ENCODE measurements at regions not wholly inside any gene's neighbourhood (a gene's known extent, or its start where the extent isn't known, plus 50 kb on each side); places are given as distances from the start of the nearest gene placed in this dataset.

DNA sequence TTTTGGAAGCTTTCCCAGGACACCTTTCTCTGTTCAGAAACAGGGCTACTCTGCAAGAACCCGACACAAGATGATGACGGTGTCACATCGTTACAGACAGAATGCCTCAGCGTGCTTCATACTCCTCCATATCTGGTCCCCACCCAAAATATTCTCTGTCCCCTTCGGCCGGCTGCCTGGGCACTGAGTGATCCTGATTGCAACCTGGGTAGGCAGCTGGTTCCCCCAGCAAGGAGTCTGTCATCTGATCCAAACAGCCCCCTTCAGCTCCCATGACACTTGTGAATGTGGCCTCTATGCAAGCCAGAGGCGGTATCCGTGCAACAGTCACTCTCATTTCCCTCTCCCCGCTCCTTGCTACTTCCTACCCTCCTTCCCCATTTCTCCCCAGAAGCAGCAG, 431.7 kb upstream of the B3GAT1 start:
- Histone ChIP-seq H3F3A (ENCODE audit: low read depth) (no peaks in the 10 kb centered on the region), H3K27me3 (ENCODE audit: insufficient read depth, low read length, poor library complexity, severe bottlenecking) (no peaks in the 10 kb centered on the region), H2AFZ (ENCODE audit: low read length) (no peak overlapping the region), H3K4me1 (ENCODE audit: insufficient read depth, low read length, poor library complexity, severe bottlenecking) (no peaks in the 10 kb centered on the region), H3K9me3 (ENCODE audit: insufficient read depth, low read depth, low read length) (peaks cover 42% of the 10 kb centered on the region; the same call in 1 of the 2 replicates), H3K4me3 (ENCODE audit: low read length, poor library complexity, severe bottlenecking) (no peak overlapping the region), H3K9me2 (replicated peaks; ENCODE audit: low read depth, low read length) (no peaks in the 10 kb centered on the region), H4K20me1 (ENCODE audit: insufficient read depth, low read length, poor library complexity, severe bottlenecking) (no peaks in the 10 kb centered on the region), H3K79me2 (ENCODE audit: insufficient read depth, low read length) (no peaks in the 10 kb centered on the region), H3K36me3 (ENCODE audit: insufficient read depth, low read length) (no peaks in the 10 kb centered on the region), H3K9ac (ENCODE audit: low read depth, low read length, poor library complexity, severe bottlenecking) (no peak overlapping the region), H3K4me2 (ENCODE audit: low read depth, low read length, poor library complexity, severe bottlenecking) (no peak overlapping the region)
- TF ChIP-seq, protein P1, sequence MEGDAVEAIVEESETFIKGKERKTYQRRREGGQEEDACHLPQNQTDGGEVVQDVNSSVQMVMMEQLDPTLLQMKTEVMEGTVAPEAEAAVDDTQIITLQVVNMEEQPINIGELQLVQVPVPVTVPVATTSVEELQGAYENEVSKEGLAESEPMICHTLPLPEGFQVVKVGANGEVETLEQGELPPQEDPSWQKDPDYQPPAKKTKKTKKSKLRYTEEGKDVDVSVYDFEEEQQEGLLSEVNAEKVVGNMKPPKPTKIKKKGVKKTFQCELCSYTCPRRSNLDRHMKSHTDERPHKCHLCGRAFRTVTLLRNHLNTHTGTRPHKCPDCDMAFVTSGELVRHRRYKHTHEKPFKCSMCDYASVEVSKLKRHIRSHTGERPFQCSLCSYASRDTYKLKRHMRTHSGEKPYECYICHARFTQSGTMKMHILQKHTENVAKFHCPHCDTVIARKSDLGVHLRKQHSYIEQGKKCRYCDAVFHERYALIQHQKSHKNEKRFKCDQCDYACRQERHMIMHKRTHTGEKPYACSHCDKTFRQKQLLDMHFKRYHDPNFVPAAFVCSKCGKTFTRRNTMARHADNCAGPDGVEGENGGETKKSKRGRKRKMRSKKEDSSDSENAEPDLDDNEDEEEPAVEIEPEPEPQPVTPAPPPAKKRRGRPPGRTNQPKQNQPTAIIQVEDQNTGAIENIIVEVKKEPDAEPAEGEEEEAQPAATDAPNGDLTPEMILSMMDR (conservative IDR thresholded peaks at IDR 0.05; ENCODE audit: low read length): no peak
- no peak for TF ChIP-seq EZH2phosphoT487 (IDR thresholded peaks at IDR 0.05; ENCODE audit: borderline replicate concordance)

DNA sequence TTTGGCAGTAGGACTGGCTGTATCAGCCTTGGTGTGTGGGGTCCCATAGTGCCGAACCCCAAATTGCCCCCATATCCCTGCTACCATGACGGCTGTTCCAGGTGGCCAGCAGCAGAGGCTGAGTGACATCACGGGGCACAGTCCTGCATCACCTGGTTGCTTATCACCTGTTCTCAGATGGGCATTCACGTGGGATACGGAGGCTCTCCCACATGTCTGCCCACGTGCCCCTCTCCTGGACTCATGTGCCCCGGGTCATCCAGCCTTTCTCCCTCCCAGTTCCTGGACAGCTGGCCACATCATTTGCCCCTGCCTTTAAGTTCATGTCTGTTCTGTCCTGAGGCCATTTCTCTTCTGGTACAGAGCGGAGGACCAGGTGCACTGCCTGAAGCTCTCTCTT, 431.0 kb upstream of the B3GAT1 start:
- Histone ChIP-seq H3K9ac (ENCODE audit: low read depth, low read length, poor library complexity, severe bottlenecking) (no peak overlapping the region), H3K9me2 (replicated peaks; ENCODE audit: low read depth, low read length) (no peaks in the 10 kb centered on the region), H3K36me3 (ENCODE audit: insufficient read depth, low read length) (no peaks in the 10 kb centered on the region), H3K4me2 (ENCODE audit: low read depth, low read length, poor library complexity, severe bottlenecking) (no peak overlapping the region), H4K20me1 (ENCODE audit: insufficient read depth, low read length, poor library complexity, severe bottlenecking) (no peaks in the 10 kb centered on the region), H3K79me2 (ENCODE audit: insufficient read depth, low read length) (no peaks in the 10 kb centered on the region), H3K4me1 (ENCODE audit: insufficient read depth, low read length, poor library complexity, severe bottlenecking) (no peaks in the 10 kb centered on the region), H2AFZ (ENCODE audit: low read length) (no peak overlapping the region), H3K4me3 (ENCODE audit: low read length, poor library complexity, severe bottlenecking) (no peak overlapping the region), H3K9me3 (ENCODE audit: insufficient read depth, low read depth, low read length) (peaks cover 42% of the 10 kb centered on the region; the same call in 1 of the 2 replicates), H3F3A (ENCODE audit: low read depth) (no peaks in the 10 kb centered on the region), H3K27me3 (ENCODE audit: insufficient read depth, low read length, poor library complexity, severe bottlenecking) (no peaks in the 10 kb centered on the region)
- TF ChIP-seq, protein P1 (conservative IDR thresholded peaks at IDR 0.05; ENCODE audit: low read length): no peak
- TF ChIP-seq EZH2phosphoT487 (IDR thresholded peaks at IDR 0.05; ENCODE audit: borderline replicate concordance): no peak

DNA sequence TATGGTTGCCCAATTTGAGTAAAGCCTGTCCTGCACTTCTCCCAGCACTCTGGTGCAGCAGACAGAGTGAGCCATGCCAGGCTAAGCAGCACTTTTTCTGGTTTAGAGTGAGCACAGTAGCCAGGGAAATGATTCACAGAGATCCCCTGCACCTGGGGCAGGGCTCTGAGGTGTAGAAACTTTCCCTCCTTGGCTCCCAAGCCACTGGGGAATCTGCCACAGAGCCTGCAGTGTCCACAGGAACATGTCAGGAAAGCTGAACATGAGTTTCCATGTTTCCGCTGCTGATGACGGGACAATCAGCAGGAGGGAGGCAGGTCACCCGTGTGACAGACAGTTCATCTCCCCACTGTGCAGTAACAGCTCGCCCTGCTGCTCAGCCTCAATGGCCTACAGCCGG, 429.9 kb upstream of the B3GAT1 start:
- no peak overlapping the region for H2AFZ ChIP-seq (ENCODE audit: low read length)
- TF ChIP-seq EZH2phosphoT487 (IDR thresholded peaks at IDR 0.05; ENCODE audit: borderline replicate concordance): no peak
- TF ChIP-seq, protein P1 (conservative IDR thresholded peaks at IDR 0.05; ENCODE audit: low read length): no peak
- H3K36me3 ChIP-seq (ENCODE audit: insufficient read depth, low read length): no peaks in the 10 kb centered on the region
- no peaks in the 10 kb centered on the region for H3K27me3 ChIP-seq (ENCODE audit: insufficient read depth, low read length, poor library complexity, severe bottlenecking)
- no peaks in the 10 kb centered on the region for H4K20me1 ChIP-seq (ENCODE audit: insufficient read depth, low read length, poor library complexity, severe bottlenecking)
- peaks cover 42% of the 10 kb centered on the region; the same call in 1 of the 2 replicates for H3K9me3 ChIP-seq (ENCODE audit: insufficient read depth, low read depth, low read length)
- no peaks in the 10 kb centered on the region for H3K79me2 ChIP-seq (ENCODE audit: insufficient read depth, low read length)
- no peaks in the 10 kb centered on the region for H3K9me2 ChIP-seq (replicated peaks; ENCODE audit: low read depth, low read length)
- H3K4me1 ChIP-seq (ENCODE audit: insufficient read depth, low read length, poor library complexity, severe bottlenecking): no peaks in the 10 kb centered on the region
- no peak overlapping the region for H3K4me3 ChIP-seq (ENCODE audit: low read length, poor library complexity, severe bottlenecking)
- no peaks in the 10 kb centered on the region for H3F3A ChIP-seq (ENCODE audit: low read depth)
- no peak overlapping the region for H3K9ac ChIP-seq (ENCODE audit: low read depth, low read length, poor library complexity, severe bottlenecking)
- no peak overlapping the region for H3K4me2 ChIP-seq (ENCODE audit: low read depth, low read length, poor library complexity, severe bottlenecking)

Data from Loucy (cell line).